HG02678 (cell line): ENCODE measurements at regions not wholly inside any gene's neighbourhood (a gene's known extent, or its start where the extent isn't known, plus 50 kb on each side); places are given as distances from the start of the nearest gene placed in this dataset.

Experiments
- ATAC-seq: cut with Tn5 transposase; IDR thresholded peaks from one replicate; pipeline ENCODE4 v1.9.1; 2021; ENCODE audit warnings: mild to moderate bottlenecking, moderate library complexity; ENCODE audit not compliant: unreplicated experiment

- no peak for ATAC-seq
Measured at GRCh38 chr22:26732284-26732683, 74.9 kb downstream of the MIAT start.

- ATAC-seq: no peak
Measured at GRCh38 chr22:26734339-26735018, 77.1 kb downstream of the MIAT start.

GRCh38 chr22:26735019-26735409 is 77.6 kb downstream of the MIAT start:
- no peak for ATAC-seq

- no peak for ATAC-seq
Measured at GRCh38 chr22:26737262-26737661, 79.9 kb downstream of the MIAT start.

GRCh38 chr22:26740253-26740652 is 82.9 kb downstream of the MIAT start:
- no peak for ATAC-seq

- no peak for ATAC-seq
Measured at GRCh38 chr22:26743149-26743548, 85.8 kb downstream of the MIAT start.

GRCh38 chr22:26744892-26745808 is 87.8 kb downstream of the MIAT start:
- ATAC-seq: no peak

GRCh38 chr22:26746311-26746710 is 88.9 kb downstream of the MIAT start:
- ATAC-seq: no peak

GRCh38 chr22:26748845-26749244 is 91.5 kb downstream of the MIAT start:
- no peak for ATAC-seq

- no peak for ATAC-seq
Measured at GRCh38 chr22:26751217-26751616, 93.8 kb downstream of the MIAT start.

GRCh38 chr22:26753125-26753862 is 95.9 kb downstream of the MIAT start:
- no peak for ATAC-seq

- no peak for ATAC-seq
Measured at GRCh38 chr22:26756675-26757293, 99.4 kb downstream of the MIAT start.

- ATAC-seq: no peak
Measured at GRCh38 chr22:26757496-26757895, 100.1 kb downstream of the MIAT start.

GRCh38 chr22:26762503-26763472 is 105.4 kb downstream of the MIAT start:
- no peak for ATAC-seq

- no peak for ATAC-seq
Measured at GRCh38 chr22:26763633-26764361, 106.4 kb downstream of the MIAT start.

- ATAC-seq: no peak
Measured at GRCh38 chr22:26766510-26767350, 109.3 kb downstream of the MIAT start.

GRCh38 chr22:26767351-26768155 is 110.2 kb downstream of the MIAT start:
- ATAC-seq: no peak

- ATAC-seq: no peak
Measured at GRCh38 chr22:26768156-26768515, 110.7 kb downstream of the MIAT start.
